ENCODE measurements at regions not wholly inside any gene's neighbourhood (a gene's known extent, or its start where the extent isn't known, plus 50 kb on each side); places are given as distances from the start of the nearest gene placed in this dataset.

- H3K27me3 ChIP-seq (ENCODE audit: insufficient read depth, low read length) = no peaks in the 10 kb centered on the region
- H3K4me1 ChIP-seq (ENCODE audit: insufficient read depth, low read length, severe bottlenecking) = no peaks in the 10 kb centered on the region
- H3K9ac ChIP-seq (ENCODE audit: low read length) = no peak overlapping the region
- H3K36me3 ChIP-seq (ENCODE audit: insufficient read depth, low read length) = no peaks in the 10 kb centered on the region
- no peak overlapping the region for H3K4me2 ChIP-seq (ENCODE audit: low read length)
- no peak overlapping the region for H3K27ac ChIP-seq (ENCODE audit: low read depth, low read length, poor library complexity, severe bottlenecking)
- H3F3A ChIP-seq (ENCODE audit: insufficient read depth, low read length) = no peaks in the 10 kb centered on the region
- TF ChIP-seq EZH2 (IDR thresholded peaks at IDR 0.05; ENCODE audit: borderline replicate concordance, low read length) = no peak
- no peak for TF ChIP-seq CTCF (IDR thresholded peaks at IDR 0.05; ENCODE audit: low read length)
- no peaks in the 10 kb centered on the region for H3K79me2 ChIP-seq (ENCODE audit: insufficient read depth, low read length)
- no peaks in the 10 kb centered on the region for H3K9me3 ChIP-seq (ENCODE audit: low read length)
- no peak overlapping the region for H2AFZ ChIP-seq (ENCODE audit: low read length)
- H4K20me1 ChIP-seq (ENCODE audit: insufficient read depth, low read length) = no peaks in the 10 kb centered on the region
- H3K9me2 ChIP-seq (ENCODE audit: low read depth, low read length) = no peaks in the 10 kb centered on the region
- no peak overlapping the region for H3K4me3 ChIP-seq (ENCODE audit: low read depth, low read length, poor library complexity, severe bottlenecking)
These were observed 198.9 kb upstream of the WWC1 start for GRCh38 chr5:168092209-168093185.

- H2AFZ ChIP-seq (ENCODE audit: low read length) = no peak overlapping the region
- no peaks in the 10 kb centered on the region for H3K4me1 ChIP-seq (ENCODE audit: insufficient read depth, low read length, severe bottlenecking)
- H3K9me3 ChIP-seq (ENCODE audit: low read length) = no peaks in the 10 kb centered on the region
- H3K4me3 ChIP-seq (ENCODE audit: low read depth, low read length, poor library complexity, severe bottlenecking) = no peak overlapping the region
- H3K36me3 ChIP-seq (ENCODE audit: insufficient read depth, low read length) = no peaks in the 10 kb centered on the region
- no peak overlapping the region for H3K4me2 ChIP-seq (ENCODE audit: low read length)
- H3K27me3 ChIP-seq (ENCODE audit: insufficient read depth, low read length) = no peaks in the 10 kb centered on the region
- H3K79me2 ChIP-seq (ENCODE audit: insufficient read depth, low read length) = no peaks in the 10 kb centered on the region
- H3K27ac ChIP-seq (ENCODE audit: low read depth, low read length, poor library complexity, severe bottlenecking) = no peak overlapping the region
- no peaks in the 10 kb centered on the region for H3F3A ChIP-seq (ENCODE audit: insufficient read depth, low read length)
- no peak overlapping the region for H3K9ac ChIP-seq (ENCODE audit: low read length)
- no peak for TF ChIP-seq CTCF (IDR thresholded peaks at IDR 0.05; ENCODE audit: low read length)
- TF ChIP-seq EZH2 (IDR thresholded peaks at IDR 0.05; ENCODE audit: borderline replicate concordance, low read length) = no peak
- no peaks in the 10 kb centered on the region for H4K20me1 ChIP-seq (ENCODE audit: insufficient read depth, low read length)
- no peaks in the 10 kb centered on the region for H3K9me2 ChIP-seq (ENCODE audit: low read depth, low read length)
These were observed 198.1 kb upstream of the WWC1 start for GRCh38 chr5:168093200-168093910.

- Histone ChIP-seq H3K27me3 (ENCODE audit: insufficient read depth, low read length) (no peaks in the 10 kb centered on the region), H3K4me3 (ENCODE audit: low read depth, low read length, poor library complexity, severe bottlenecking) (no peak overlapping the region), H3K9ac (ENCODE audit: low read length) (no peak overlapping the region), H3K4me1 (ENCODE audit: insufficient read depth, low read length, severe bottlenecking) (no peaks in the 10 kb centered on the region), H3F3A (ENCODE audit: insufficient read depth, low read length) (no peaks in the 10 kb centered on the region), H4K20me1 (ENCODE audit: insufficient read depth, low read length) (no peaks in the 10 kb centered on the region), H2AFZ (ENCODE audit: low read length) (no peak overlapping the region), H3K27ac (ENCODE audit: low read depth, low read length, poor library complexity, severe bottlenecking) (no peak overlapping the region), H3K9me2 (ENCODE audit: low read depth, low read length) (no peaks in the 10 kb centered on the region), H3K4me2 (ENCODE audit: low read length) (no peak overlapping the region), H3K79me2 (ENCODE audit: insufficient read depth, low read length) (no peaks in the 10 kb centered on the region), H3K36me3 (ENCODE audit: insufficient read depth, low read length) (no peaks in the 10 kb centered on the region), H3K9me3 (ENCODE audit: low read length) (no peaks in the 10 kb centered on the region)
- TF ChIP-seq CTCF (IDR thresholded peaks at IDR 0.05; ENCODE audit: low read length) (no peak), EZH2 (IDR thresholded peaks at IDR 0.05; ENCODE audit: borderline replicate concordance, low read length) (no peak)
These were observed 194.9 kb upstream of the WWC1 start for GRCh38 chr5:168096525-168096924.
